HG03439 (cell line): ENCODE measurements at regions not wholly inside any gene's neighbourhood (a gene's known extent, or its start where the extent isn't known, plus 50 kb on each side); places are given as distances from the start of the nearest gene placed in this dataset.

ENCODE experiments used
- ATAC-seq: cut with Tn5 transposase; IDR thresholded peaks from one replicate; pipeline ENCODE4 v1.9.1; 2021; ENCODE audit warnings: mild to moderate bottlenecking, moderate library complexity; ENCODE audit not compliant: unreplicated experiment

DNA sequence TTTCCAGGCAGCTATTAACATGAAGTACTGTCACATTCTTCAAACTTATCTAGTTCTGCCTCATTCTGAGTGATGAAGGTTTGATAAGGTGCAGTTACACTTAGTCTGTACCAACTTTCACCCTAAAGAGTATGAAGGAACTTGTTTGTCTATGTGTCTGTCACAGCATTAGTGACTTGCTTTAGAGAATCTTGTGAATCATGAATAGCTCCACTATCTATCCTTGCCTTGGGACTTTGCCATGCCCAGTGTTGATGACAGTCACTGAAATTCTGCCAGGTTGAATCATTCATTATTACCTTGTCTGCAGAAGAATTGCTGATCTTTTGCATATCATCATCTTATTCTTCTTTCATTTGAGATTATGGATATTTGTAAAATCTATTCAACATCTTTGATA, 50.9 kb upstream of the A1CF start:
- no peak for ATAC-seq

DNA sequence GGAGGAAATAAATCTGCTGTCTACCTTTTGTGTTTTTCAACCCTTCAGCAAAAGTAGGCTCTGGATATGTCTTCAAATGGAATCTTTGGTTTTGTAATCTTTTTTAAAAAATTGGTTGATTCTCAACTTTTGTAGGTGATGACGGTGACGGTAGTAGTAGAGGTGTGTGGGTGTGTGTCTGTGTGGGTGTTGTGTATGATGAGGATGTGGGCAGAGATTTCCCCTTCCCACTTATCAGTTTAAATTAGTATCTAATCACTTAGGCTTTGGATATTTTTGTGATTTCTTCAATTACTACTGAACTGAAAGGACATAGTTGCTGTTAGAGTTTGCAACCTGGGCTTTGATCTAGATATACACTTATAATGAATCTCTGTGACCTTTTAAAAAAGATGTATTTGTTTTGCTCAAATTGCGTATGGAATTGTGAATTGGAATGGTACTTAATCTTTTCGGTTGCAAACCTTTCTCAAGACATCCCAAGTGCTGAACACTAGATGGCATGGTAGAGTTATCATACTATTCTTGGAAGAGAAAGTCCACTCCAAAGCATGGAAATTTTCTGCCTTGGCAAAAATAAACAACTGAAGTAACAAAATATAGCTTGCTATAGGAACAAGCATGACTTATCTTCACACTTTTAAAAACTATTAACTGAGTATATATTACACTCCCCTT, 51.9 kb upstream of the A1CF start:
- no peak for ATAC-seq

- no peak for ATAC-seq
These were observed 56.2 kb upstream of the A1CF start for GRCh38 chr10:50941629-50942028.

DNA sequence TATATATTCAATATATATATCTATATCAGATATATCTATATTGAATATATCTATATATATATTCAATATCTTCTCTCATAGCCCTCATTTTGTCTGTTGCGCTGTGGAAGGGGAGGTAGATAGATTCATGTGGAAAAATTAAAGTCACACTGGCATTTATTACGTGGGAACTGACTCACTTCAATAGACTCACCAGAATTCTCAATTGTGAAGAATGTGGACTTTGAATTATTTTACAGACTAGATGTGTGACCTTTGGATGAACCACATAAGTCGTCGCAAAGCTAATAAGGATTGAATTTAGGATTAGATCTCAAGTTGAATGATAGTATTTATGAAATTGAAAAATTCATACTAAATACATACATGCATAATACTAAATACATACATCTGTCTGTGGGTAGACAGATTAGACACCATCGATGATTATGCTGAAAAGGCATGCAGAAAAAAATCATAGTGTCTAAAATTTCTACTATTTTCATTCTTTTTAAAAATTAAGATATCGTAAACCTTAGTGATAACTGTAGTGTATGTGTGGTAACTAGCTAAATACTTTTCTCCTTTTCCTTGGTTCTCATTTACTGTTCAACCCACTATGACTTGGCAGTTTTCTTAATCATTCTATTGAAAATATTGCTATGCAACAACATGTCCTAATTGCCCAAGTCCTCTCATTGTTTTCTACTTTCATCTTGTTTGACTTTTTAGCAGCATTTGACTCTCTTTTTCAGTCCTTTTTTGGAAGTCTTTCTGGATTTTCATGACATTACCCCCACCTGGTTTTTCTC, 61.8 kb upstream of the A1CF start:
- no peak for ATAC-seq

DNA sequence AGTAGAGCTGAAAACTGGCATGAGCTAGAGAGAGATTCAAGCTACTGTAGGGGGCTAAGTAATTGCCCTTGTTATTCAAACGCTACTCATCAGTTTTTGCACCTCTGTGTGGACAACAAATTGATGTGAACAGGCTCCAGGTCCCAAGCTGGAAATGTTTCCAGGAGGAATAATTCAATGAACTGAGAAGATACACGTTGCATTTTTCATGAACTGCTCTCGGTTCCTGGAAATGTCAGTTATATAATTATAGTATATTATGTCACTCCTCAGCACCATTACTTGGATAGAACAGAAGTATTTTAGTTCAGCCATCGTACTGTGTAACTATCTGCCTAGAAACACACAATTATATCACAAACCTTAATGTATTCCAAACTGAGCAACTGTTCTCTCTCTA, 65.9 kb upstream of the A1CF start:
- no peak for ATAC-seq

DNA sequence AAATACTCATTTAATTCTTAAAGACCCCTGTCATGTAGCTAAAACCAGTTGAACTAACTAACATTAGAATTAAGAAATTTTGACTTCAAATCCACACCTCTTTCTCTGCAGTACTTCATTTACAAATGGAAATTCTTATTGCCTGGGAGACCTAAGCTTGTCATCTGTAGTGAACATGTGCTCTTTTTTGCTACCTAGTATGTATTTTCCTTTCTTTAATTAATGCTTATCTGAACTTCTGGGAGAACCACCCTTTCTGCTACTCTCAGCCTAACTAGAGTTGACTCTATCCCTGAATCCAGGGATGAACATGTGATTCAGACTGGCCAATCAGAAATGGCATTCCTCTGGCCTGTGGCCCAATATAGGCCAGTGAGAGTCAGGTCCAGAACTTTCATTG, 75.9 kb upstream of the A1CF start:
- ATAC-seq = no peak

DNA sequence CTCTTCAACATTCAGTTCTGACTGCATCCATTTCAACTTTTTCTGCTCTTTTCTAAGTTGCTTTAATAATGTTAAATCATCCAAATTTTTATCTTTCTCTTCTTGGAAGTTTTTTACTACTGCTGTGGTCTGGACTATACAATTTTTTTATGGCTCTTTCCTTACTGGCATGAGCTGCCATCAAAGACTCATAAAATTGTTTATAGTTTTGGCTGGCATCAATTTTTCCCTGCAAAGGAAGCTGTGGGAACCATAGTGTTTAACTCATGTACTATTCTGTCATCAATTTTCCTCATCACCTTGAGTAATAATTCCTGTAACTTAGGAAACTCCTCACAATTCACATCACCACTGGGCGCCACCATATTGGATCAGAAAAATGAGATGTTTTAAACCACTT, 77.6 kb upstream of the A1CF start:
- ATAC-seq = no peak

DNA sequence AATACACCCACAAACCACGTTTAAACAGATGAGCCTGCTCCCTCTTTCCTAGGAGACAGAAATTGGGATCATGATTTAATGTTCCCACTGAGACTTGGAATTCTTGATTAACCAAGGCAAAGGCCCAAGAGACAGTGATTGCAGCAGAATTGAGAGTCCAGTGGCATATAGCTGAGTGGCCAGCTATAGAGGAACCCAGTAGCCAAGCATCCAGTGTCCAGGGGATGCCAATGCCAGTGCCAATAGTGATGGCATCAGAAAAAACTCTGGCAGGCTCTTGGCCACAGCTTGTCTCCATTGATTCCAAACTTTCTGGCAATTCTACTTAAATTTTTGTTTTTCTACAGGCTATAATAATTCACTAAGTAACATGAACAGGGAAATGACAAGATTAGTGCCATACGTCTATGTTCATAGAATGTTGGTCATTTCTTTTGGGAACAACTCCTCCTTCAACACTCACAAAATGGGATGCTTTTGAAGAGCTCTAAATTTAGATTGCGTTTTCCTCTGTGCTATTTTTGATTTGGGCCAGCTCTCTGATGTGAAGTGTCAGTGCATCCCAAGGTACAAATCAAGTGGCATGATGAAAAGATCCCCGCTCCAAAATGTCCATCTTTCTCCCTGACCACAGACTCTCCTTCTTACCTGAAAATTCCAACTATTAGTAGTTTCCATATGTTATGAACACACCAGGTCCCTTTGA, 83.1 kb upstream of the A1CF start:
- ATAC-seq = no peak

- no peak for ATAC-seq
These were observed 87.2 kb upstream of the A1CF start for GRCh38 chr10:50972591-50972990.

GRCh38 chr10:50981385-50981784, 92.9 kb upstream of the PRKG1 start:
- ATAC-seq = no peak

GRCh38 chr10:50981904-50982303, 92.4 kb upstream of the PRKG1 start:
- ATAC-seq = no peak

GRCh38 chr10:50982989-50983388, 91.3 kb upstream of the PRKG1 start:
- no peak for ATAC-seq

GRCh38 chr10:50987934-50988333, 86.4 kb upstream of the PRKG1 start:
- ATAC-seq = no peak

- ATAC-seq = no peak
These were observed 85.5 kb upstream of the PRKG1 start for GRCh38 chr10:50988792-50989191.

GRCh38 chr10:50990568-50991455, 83.5 kb upstream of the PRKG1 start:
- ATAC-seq = no peak

DNA sequence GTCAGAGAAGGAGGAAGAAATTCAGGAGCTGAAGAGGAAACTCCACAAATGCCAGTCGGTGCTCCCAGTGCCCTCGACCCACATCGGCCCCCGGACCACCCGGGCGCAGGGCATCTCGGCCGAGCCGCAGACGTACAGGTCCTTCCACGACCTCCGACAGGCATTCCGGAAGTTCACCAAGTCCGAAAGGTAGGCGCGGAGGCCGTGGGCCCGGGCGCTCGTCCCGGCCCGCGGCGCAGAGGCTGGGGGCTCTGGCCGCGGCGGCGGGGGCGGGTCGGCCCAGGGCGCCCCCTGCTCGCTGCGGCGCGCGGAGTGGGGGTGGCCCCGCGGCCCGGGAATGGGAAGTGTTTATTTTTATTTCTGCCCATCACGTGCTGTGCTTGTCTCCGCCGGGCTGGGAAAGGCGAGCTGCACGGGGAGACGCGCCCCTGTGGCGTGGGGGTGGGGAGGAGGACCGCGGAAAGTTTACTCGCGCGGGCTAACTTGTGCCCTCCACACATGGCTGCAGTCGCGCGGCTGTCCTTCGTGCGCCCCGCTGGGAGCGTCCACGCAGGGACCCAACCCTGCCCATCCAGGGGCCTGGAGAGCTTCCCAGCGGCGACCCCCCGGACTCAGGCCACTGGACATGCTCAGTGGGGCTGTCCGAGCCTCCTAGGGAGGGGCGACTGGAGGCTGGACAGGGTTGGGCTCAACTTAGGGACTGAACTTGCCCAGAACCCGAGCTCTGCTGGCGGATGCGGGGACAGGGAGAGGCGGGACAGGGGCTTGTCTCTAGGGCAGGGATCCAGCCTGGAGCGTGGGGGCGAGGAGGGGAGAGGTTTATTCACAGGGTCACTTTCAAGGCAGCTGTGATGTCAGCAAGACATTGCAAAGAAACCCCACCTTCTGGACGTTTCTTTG, 82.6 kb upstream of the PRKG1 start:
- no peak for ATAC-seq

GRCh38 chr10:50992356-50992901, 81.9 kb upstream of the PRKG1 start:
- ATAC-seq = no peak

GRCh38 chr10:50992972-50993766, 81.1 kb upstream of the PRKG1 start:
- ATAC-seq = no peak

DNA sequence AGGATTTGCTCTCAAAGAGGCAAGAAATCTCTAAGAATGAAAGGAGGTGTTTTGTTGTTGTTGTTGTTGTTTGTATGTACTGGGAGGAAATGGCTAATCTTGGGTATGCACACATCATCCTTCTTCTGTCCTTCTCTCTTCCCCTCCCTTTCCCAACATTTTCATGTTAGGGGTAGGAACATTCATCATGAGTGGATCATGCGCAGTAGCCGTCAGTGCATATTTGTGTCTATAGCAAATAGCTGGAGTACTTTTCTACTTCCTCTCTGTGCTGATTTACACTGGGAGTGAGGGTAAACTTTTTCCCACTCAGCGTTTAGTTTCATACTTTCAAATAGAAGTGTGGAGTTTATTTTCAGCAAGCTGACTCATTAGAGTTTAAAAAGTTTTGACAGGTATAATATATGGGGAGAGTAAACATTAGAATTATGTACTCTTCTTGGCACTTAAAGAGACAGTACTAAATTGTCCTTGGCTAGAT, 80.5 kb upstream of the PRKG1 start:
- ATAC-seq = no peak
